ENCODE measurements at regions not wholly inside any gene's neighbourhood (a gene's known extent, or its start where the extent isn't known, plus 50 kb on each side); places are given as distances from the start of the nearest gene placed in this dataset.

GRCh38 chr9:113741886-113742854 lies 133.9 kb upstream of the ZNF618 start:
- no peaks in the 10 kb centered on the region for H3K4me1 Mint-ChIP-seq (ENCODE audit: low read depth)
- no peaks in the 10 kb centered on the region for H3K27me3 Mint-ChIP-seq (ENCODE audit: low read depth)
- intact Hi-C loops (cut with micrococcal nuclease), result no loop called here
- H3K4me3 Mint-ChIP-seq (ENCODE audit: low read depth), result no peak overlapping the region
- H3K27ac Mint-ChIP-seq, result no peak overlapping the region
- no peaks in the 10 kb centered on the region for H3K9me3 Mint-ChIP-seq
- H3K36me3 Mint-ChIP-seq (ENCODE audit: low read depth), result no peaks in the 10 kb centered on the region
- DNase-seq (ENCODE audit: low spot score), result no peak

GRCh38 chr9:113742878-113743277 lies 133.2 kb upstream of the ZNF618 start:
- no peak for DNase-seq (ENCODE audit: low spot score)
- intact Hi-C loops (cut with micrococcal nuclease), result no loop called here
- Mint-ChIP-seq H3K36me3 (ENCODE audit: low read depth) (no peaks in the 10 kb centered on the region), H3K9me3 (no peaks in the 10 kb centered on the region), H3K4me3 (ENCODE audit: low read depth) (no peak overlapping the region), H3K27me3 (ENCODE audit: low read depth) (peaks cover 4% of the 10 kb centered on the region), H3K27ac (no peak overlapping the region), H3K4me1 (ENCODE audit: low read depth) (no peaks in the 10 kb centered on the region)

- H3K27me3 Mint-ChIP-seq (ENCODE audit: low read depth), result peaks cover 6% of the 10 kb centered on the region
- intact Hi-C loops (cut with micrococcal nuclease), result no loop called here
- H3K4me1 Mint-ChIP-seq (ENCODE audit: low read depth), result no peaks in the 10 kb centered on the region
- no peaks in the 10 kb centered on the region for H3K36me3 Mint-ChIP-seq (ENCODE audit: low read depth)
- H3K27ac Mint-ChIP-seq, result no peak overlapping the region
- H3K4me3 Mint-ChIP-seq (ENCODE audit: low read depth), result no peak overlapping the region
- no peak for DNase-seq (ENCODE audit: low spot score)
- peaks cover 3% of the 10 kb centered on the region for H3K9me3 Mint-ChIP-seq
Measured at GRCh38 chr9:113746486-113746885, 129.6 kb upstream of the ZNF618 start.

- peaks cover 6% of the 10 kb centered on the region for H3K27me3 Mint-ChIP-seq (ENCODE audit: low read depth)
- no peaks in the 10 kb centered on the region for H3K4me1 Mint-ChIP-seq (ENCODE audit: low read depth)
- peaks cover 3% of the 10 kb centered on the region for H3K9me3 Mint-ChIP-seq
- H3K4me3 Mint-ChIP-seq (ENCODE audit: low read depth), result no peak overlapping the region
- intact Hi-C loops (cut with micrococcal nuclease), result no loop called here
- H3K36me3 Mint-ChIP-seq (ENCODE audit: low read depth), result no peaks in the 10 kb centered on the region
- no peak for DNase-seq (ENCODE audit: low spot score)
- H3K27ac Mint-ChIP-seq, result no peak overlapping the region
Measured at GRCh38 chr9:113748135-113748534, 128.0 kb upstream of the ZNF618 start.

GRCh38 chr9:113753398-113754119 lies 122.5 kb upstream of the ZNF618 start:
- no peak for DNase-seq (ENCODE audit: low spot score)
- peaks cover 2% of the 10 kb centered on the region for H3K27me3 Mint-ChIP-seq (ENCODE audit: low read depth)
- H3K4me1 Mint-ChIP-seq (ENCODE audit: low read depth), result no peaks in the 10 kb centered on the region
- no peaks in the 10 kb centered on the region for H3K36me3 Mint-ChIP-seq (ENCODE audit: low read depth)
- peaks cover 3% of the 10 kb centered on the region for H3K9me3 Mint-ChIP-seq
- no peak overlapping the region for H3K27ac Mint-ChIP-seq
- intact Hi-C loops (cut with micrococcal nuclease), result no loop called here
- H3K4me3 Mint-ChIP-seq (ENCODE audit: low read depth), result no peak overlapping the region

- intact Hi-C loops (cut with micrococcal nuclease), result no loop called here
- peaks cover 3% of the 10 kb centered on the region for H3K9me3 Mint-ChIP-seq
- no peaks in the 10 kb centered on the region for H3K36me3 Mint-ChIP-seq (ENCODE audit: low read depth)
- no peak for DNase-seq (ENCODE audit: low spot score)
- peaks cover 2% of the 10 kb centered on the region for H3K27me3 Mint-ChIP-seq (ENCODE audit: low read depth)
- no peak overlapping the region for H3K4me3 Mint-ChIP-seq (ENCODE audit: low read depth)
- H3K27ac Mint-ChIP-seq, result no peak overlapping the region
- H3K4me1 Mint-ChIP-seq (ENCODE audit: low read depth), result no peaks in the 10 kb centered on the region
Measured at GRCh38 chr9:113754739-113755138, 121.4 kb upstream of the ZNF618 start.

- intact Hi-C loops (cut with micrococcal nuclease), result no loop called here
- H3K27me3 Mint-ChIP-seq (ENCODE audit: low read depth), result no peaks in the 10 kb centered on the region
- H3K27ac Mint-ChIP-seq, result no peak overlapping the region
- no peak overlapping the region for H3K4me3 Mint-ChIP-seq (ENCODE audit: low read depth)
- H3K4me1 Mint-ChIP-seq (ENCODE audit: low read depth), result no peaks in the 10 kb centered on the region
- no peak for DNase-seq (ENCODE audit: low spot score)
- H3K9me3 Mint-ChIP-seq, result peaks cover 3% of the 10 kb centered on the region
- H3K36me3 Mint-ChIP-seq (ENCODE audit: low read depth), result no peaks in the 10 kb centered on the region
Measured at GRCh38 chr9:113755433-113755832, 120.7 kb upstream of the ZNF618 start.

- no peaks in the 10 kb centered on the region for H3K36me3 Mint-ChIP-seq (ENCODE audit: low read depth)
- intact Hi-C loops (cut with micrococcal nuclease), result no loop called here
Measured at GRCh38 chr9:113756476-113757192, 119.5 kb upstream of the ZNF618 start.

GRCh38 chr9:113763429-113763828 lies 112.7 kb upstream of the ZNF618 start:
- no peaks in the 10 kb centered on the region for H3K4me1 Mint-ChIP-seq (ENCODE audit: low read depth)
- H3K27ac Mint-ChIP-seq, result no peak overlapping the region
- no peak overlapping the region for H3K4me3 Mint-ChIP-seq (ENCODE audit: low read depth)
- DNase-seq (ENCODE audit: low spot score), result no peak
- H3K36me3 Mint-ChIP-seq (ENCODE audit: low read depth), result no peaks in the 10 kb centered on the region
- peaks cover 7% of the 10 kb centered on the region for H3K9me3 Mint-ChIP-seq
- peaks cover 4% of the 10 kb centered on the region for H3K27me3 Mint-ChIP-seq (ENCODE audit: low read depth)
- intact Hi-C loops (cut with micrococcal nuclease), result no loop called here

More at GRCh38 chr9:113756476-113757192, 119.5 kb upstream of the ZNF618 start:
- DNase-seq (ENCODE audit: low spot score), result no peak
- Mint-ChIP-seq H3K9me3 (peaks cover 3% of the 10 kb centered on the region), H3K27me3 (ENCODE audit: low read depth) (no peaks in the 10 kb centered on the region), H3K4me1 (ENCODE audit: low read depth) (no peaks in the 10 kb centered on the region), H3K27ac (no peak overlapping the region), H3K4me3 (ENCODE audit: low read depth) (no peak overlapping the region)

GRCh38 chr9:113764572-113764971 lies 111.5 kb upstream of the ZNF618 start:
- DNase-seq (ENCODE audit: low spot score), result no peak
- Mint-ChIP-seq H3K4me1 (ENCODE audit: low read depth) (no peaks in the 10 kb centered on the region), H3K9me3 (peaks cover 4% of the 10 kb centered on the region), H3K27ac (no peak overlapping the region), H3K4me3 (ENCODE audit: low read depth) (no peak overlapping the region), H3K27me3 (ENCODE audit: low read depth) (peaks cover 4% of the 10 kb centered on the region), H3K36me3 (ENCODE audit: low read depth) (no peaks in the 10 kb centered on the region)
- intact Hi-C loops (cut with micrococcal nuclease), result no loop called here

- Mint-ChIP-seq H3K27me3 (ENCODE audit: low read depth) (peaks cover 3% of the 10 kb centered on the region), H3K4me3 (ENCODE audit: low read depth) (no peak overlapping the region), H3K36me3 (ENCODE audit: low read depth) (no peaks in the 10 kb centered on the region), H3K27ac (no peak overlapping the region), H3K9me3 (peaks cover 3% of the 10 kb centered on the region), H3K4me1 (ENCODE audit: low read depth) (no peaks in the 10 kb centered on the region)
- intact Hi-C loops (cut with micrococcal nuclease), result no loop called here
- no peak for DNase-seq (ENCODE audit: low spot score)
Measured at GRCh38 chr9:113769412-113769811, 106.7 kb upstream of the ZNF618 start.

- H3K9me3 Mint-ChIP-seq, result peaks cover 3% of the 10 kb centered on the region
- DNase-seq (ENCODE audit: low spot score), result no peak
- H3K36me3 Mint-ChIP-seq (ENCODE audit: low read depth), result no peaks in the 10 kb centered on the region
- intact Hi-C loops (cut with micrococcal nuclease), result no loop called here
- no peaks in the 10 kb centered on the region for H3K4me1 Mint-ChIP-seq (ENCODE audit: low read depth)
- H3K27ac Mint-ChIP-seq, result no peak overlapping the region
- H3K4me3 Mint-ChIP-seq (ENCODE audit: low read depth), result no peak overlapping the region
- no peaks in the 10 kb centered on the region for H3K27me3 Mint-ChIP-seq (ENCODE audit: low read depth)
Measured at GRCh38 chr9:113770396-113770795, 105.7 kb upstream of the ZNF618 start.
